ENCODE measurements at regions not wholly inside any gene's neighbourhood (a gene's known extent, or its start where the extent isn't known, plus 50 kb on each side); places are given as distances from the start of the nearest gene placed in this dataset.

DNA sequence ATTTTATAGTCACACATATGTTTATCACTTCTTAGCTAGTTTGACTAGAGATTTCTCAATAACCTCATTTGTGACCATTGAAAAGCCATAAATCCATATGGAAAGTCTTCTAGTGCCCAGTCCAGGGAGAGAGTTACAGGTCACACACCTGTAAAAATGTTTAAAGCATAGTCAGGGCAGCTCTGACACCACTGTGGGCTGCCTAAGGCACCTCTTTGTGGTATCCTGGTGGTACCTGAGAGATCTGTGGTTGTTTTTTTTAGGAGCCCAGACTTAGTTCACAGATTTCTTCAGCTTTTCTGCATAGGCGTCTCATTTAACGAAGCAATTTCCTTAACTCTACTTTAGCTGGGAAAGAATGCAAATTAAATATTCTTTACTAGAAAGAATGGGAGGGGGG lies 186.6 kb downstream of the CENPW start:
- TF ChIP-seq, protein P1, sequence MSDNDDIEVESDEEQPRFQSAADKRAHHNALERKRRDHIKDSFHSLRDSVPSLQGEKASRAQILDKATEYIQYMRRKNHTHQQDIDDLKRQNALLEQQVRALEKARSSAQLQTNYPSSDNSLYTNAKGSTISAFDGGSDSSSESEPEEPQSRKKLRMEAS (IDR thresholded peaks at IDR 0.05; ENCODE audit: low read depth, low read length) = no peak
- no peak for TF ChIP-seq CTCF (IDR thresholded peaks at IDR 0.05; ENCODE audit: low read depth, low read length)
- no peak overlapping the region for H3K4me3 ChIP-seq (ENCODE audit: low read depth, low read length)
- no peak for DNase-seq (ENCODE audit: low read depth)

DNA sequence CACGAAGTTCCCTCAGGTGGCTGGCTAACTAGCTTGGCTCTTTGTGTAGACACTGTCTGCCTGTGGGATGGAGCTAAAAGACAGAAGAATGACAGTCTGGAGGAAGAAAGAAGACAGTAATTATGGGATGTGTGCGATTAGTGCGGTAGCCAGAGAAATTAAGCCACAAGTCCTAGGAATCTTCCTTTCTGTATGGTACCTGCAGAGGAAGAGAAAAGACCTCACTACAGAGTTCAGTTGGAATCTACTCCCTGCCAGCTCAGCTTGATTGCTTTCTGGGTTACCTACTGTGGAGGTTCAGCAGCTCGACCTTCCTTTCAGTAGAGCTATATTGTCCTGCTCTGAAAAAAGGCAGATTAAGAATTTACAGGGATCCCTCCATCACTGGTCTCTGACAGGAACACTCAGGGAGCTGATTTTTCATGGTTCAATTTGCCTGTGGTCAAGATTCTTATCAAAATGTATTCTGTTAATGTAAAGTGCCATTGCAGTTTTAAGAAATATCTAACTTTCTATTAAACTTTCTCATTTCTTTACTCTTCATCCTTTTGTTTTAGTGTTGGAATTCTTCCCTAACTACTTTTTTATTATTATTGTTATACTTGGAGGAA lies 187.2 kb downstream of the CENPW start:
- H3K4me3 ChIP-seq (ENCODE audit: low read depth, low read length) = no peak overlapping the region
- DNase-seq (ENCODE audit: low read depth) = no peak
- TF ChIP-seq CTCF (IDR thresholded peaks at IDR 0.05; ENCODE audit: low read depth, low read length) = no peak
- TF ChIP-seq, protein P1 (IDR thresholded peaks at IDR 0.05; ENCODE audit: low read depth, low read length) = no peak
- TF ChIP-seq POLR2A (IDR thresholded peaks at IDR 0.05; ENCODE audit: extremely low read depth, insufficient read length) = no peak
- no peak for TF ChIP-seq MYC (IDR thresholded peaks at IDR 0.05; ENCODE audit: low read depth, low read length)

DNA sequence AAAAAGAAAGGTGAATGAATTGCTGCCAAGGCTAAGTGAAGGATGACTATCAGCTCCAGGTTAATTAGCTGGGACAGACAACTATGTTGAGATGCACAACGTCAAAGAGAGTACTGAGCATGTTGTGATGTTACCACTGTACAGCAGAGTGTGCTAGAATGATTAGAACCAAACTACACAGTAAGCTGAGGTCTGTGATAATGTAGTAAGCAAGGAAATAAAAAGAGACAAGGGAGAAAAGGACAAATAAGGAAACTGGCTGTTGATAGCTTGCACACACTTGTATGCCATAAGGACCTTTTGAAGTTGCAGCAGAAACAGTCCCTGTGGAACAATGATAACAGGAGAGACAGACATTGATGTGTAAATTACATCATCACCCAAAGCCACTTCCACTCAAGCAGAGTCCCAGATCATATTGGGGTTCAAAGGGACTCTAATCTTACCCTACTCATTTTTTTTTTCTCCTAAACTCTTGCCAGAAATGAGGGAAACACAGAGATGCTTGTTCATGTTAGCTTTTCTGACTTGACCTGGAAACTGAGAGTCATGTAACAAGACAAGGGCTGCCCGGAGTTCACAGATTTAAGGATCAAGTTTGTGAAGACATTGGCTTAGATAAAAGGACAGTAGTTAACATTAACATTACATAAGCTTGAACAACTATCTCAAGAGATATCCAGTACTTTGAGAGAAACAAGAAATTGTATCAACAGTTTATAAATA lies 189.9 kb downstream of the CENPW start:
- no peak overlapping the region for H3K4me3 ChIP-seq (ENCODE audit: low read depth, low read length)
- DNase-seq (ENCODE audit: low read depth) = no peak
- TF ChIP-seq CTCF (IDR thresholded peaks at IDR 0.05; ENCODE audit: low read depth, low read length) (no peak), POLR2A (IDR thresholded peaks at IDR 0.05; ENCODE audit: extremely low read depth, insufficient read length) (no peak), MYC (IDR thresholded peaks at IDR 0.05; ENCODE audit: low read depth, low read length) (no peak)
- TF ChIP-seq, protein P1 (IDR thresholded peaks at IDR 0.05; ENCODE audit: low read depth, low read length) = no peak

- H3K4me3 ChIP-seq (ENCODE audit: low read depth, low read length) = no peak overlapping the region
- TF ChIP-seq POLR2A (IDR thresholded peaks at IDR 0.05; ENCODE audit: extremely low read depth, insufficient read length) = no peak
- TF ChIP-seq, protein P1 (IDR thresholded peaks at IDR 0.05; ENCODE audit: low read depth, low read length) = no peak
- no peak for TF ChIP-seq MYC (IDR thresholded peaks at IDR 0.05; ENCODE audit: low read depth, low read length)
- no peak for TF ChIP-seq CTCF (IDR thresholded peaks at IDR 0.05; ENCODE audit: low read depth, low read length)
- no peak for DNase-seq (ENCODE audit: low read depth)
These were observed 190.9 kb downstream of the CENPW start for GRCh38 chr6:126530775-126531174.

GRCh38 chr6:126531286-126531685 lies 191.4 kb downstream of the CENPW start:
- no peak overlapping the region for H3K4me3 ChIP-seq (ENCODE audit: low read depth, low read length)
- no peak for TF ChIP-seq MYC (IDR thresholded peaks at IDR 0.05; ENCODE audit: low read depth, low read length)
- TF ChIP-seq, protein P1 (IDR thresholded peaks at IDR 0.05; ENCODE audit: low read depth, low read length) = no peak
- TF ChIP-seq POLR2A (IDR thresholded peaks at IDR 0.05; ENCODE audit: extremely low read depth, insufficient read length) = no peak
- no peak for TF ChIP-seq CTCF (IDR thresholded peaks at IDR 0.05; ENCODE audit: low read depth, low read length)
- peak; percentile 24 for DNase-seq (ENCODE audit: low read depth)

Measured in NB4 (cell line).